HG03280 (cell line): ENCODE measurements at regions not wholly inside any gene's neighbourhood (a gene's known extent, or its start where the extent isn't known, plus 50 kb on each side); places are given as distances from the start of the nearest gene placed in this dataset.

Experiments
- ATAC-seq: cut with Tn5 transposase; IDR thresholded peaks from one replicate; pipeline ENCODE4 v1.9.1; 2021; ENCODE audit warnings: mild to moderate bottlenecking, moderate library complexity; ENCODE audit not compliant: unreplicated experiment

DNA sequence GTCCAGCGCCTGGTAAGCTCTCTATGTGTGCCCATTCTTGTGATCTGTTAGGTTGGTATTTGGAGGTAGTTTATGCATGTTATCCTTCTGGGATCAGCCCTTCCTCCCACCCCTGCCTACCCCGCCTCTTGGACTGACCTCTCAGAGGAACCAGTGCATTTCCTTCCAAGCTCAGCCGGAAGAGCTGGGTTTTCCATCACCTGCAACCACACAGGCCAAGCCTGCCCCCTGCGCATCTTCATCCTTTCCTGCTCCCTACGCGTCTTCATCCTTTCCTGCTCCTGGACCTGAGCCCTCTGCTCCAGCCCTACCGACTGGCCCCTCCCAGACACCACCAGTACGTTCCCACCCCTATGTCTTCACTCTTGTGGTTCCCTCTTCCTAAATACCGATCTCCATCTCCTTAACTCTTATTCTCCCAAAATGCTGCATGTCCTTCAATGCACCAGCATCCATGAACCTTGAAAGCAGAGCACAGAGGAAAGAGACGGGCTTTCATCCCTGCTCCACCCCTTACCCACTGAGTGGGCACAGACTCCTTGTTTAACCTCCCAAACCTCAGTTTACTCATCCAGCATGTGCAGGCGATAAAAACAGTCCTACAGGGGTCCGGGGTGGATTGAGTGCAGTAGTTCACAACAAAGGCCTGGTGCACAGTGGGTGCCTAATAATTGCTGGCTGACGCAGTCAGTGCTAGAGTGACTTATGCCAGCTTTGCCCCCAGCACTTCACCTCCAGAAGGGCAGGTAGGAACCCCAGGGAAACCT lies 526.3 kb downstream of the MATN1 start:
- ATAC-seq = no peak

DNA sequence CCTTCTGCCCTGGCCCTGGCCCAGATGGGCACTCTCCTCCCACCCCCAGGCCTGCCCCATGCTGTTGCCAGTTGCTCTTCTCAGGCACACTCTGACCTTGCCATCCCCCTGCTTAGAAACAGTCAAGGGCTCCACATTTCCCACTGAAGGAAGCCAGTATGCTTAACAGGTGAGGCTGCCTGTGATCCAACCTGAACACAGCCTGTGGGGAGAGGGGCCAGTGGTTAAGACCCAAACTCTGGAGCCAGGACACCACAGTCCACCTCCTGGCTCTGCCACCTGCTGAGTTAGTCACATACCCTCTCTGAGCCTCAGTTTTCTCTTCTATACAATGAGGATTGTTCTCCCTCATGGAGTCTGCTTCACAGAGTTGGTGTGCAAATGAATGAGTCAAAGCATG lies 526.9 kb downstream of the MATN1 start:
- ATAC-seq = no peak

DNA sequence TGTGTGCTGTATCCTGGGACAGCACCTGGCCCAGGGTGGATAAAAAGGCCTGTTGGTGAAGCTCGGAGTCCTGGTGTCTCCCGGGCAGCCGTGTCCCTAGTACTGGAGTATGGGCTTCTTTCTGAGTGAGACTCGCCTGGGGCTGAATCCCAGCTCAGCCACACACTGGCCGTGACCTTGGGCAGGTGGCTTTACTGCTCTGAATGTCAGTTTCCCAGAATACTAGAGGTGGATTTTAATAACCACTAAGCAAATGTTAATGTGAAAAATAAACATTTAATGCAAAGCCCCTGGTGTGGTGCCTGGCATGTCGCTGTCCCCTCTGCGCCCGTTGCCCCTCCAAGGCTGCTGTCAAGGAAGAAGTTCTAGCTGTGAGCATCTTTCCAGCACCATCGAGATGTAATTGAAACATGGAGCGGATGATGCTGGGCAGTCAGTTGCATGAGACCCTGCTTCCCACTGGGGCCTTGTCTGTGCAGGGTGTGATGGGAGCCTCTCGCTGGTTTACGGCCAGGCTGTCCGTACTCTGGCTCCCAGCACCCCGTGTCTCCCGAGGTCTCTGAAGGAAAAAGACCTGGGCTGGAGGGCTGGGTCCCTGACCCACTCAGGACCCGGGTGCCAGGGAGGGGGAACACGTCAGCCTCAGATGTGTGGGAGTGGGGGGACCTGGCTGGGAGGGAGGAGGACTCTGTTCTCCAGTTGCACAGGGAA lies 527.8 kb downstream of the MATN1 start:
- no peak for ATAC-seq

DNA sequence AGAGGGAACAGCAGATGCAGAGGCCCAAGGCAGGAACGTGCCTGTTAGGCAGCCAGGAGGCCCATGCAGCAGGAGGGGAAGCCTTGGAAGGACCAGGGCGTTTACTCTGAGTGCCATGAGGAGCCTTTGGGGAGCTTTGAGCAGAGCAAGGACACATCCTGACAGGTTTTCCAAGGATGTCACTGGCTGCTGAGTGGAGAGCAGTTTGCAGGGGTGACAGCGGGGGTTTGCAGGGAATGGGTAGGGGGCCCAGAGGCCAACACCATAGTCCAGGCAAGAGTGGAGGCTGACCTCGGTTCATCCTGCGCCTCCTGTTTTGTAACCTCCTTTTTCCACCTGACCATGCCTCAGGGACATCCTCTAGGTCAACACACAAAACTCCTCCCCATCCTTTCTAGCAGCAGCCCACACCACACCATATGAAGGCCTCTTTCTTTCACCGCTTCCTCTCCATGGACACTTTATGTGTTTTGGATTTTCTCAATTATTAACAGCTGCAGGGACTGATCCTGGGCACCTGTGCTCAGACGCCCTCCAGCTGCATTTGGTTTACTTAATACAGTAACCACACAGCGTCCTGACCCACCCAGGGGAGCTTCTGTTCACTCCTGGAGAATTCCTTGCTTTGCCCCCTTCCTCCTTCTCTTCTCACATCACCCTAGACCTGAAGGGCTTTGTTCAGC lies 528.5 kb downstream of the MATN1 start:
- no peak for ATAC-seq

DNA sequence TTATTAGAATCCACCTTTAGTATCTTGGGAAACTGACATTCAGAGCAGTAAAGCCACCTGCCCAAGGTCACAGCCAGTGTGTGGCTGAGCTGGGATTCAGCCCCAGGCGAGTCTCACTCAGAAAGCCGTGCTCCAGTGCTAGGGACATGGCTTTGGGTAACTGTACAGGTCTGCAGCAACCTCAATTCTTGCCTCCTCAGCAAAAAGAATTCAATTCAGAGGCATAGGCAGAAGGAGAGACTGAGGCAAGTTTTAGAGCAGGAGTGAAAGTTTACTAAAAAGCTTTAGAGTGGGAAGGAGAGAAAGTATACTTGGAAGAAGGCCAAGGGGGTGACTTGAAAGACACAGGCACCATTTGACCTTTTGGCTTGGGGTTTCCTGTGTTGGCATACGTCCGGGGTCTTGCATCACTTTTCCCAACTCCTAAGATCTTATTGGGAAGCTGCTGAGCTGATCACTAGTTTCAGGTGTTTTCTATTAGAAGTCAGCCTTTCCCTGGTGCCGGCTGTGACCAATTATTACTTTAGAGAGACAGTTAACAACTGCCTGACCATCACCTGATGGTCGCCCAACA lies 529.3 kb downstream of the MATN1 start:
- no peak for ATAC-seq

DNA sequence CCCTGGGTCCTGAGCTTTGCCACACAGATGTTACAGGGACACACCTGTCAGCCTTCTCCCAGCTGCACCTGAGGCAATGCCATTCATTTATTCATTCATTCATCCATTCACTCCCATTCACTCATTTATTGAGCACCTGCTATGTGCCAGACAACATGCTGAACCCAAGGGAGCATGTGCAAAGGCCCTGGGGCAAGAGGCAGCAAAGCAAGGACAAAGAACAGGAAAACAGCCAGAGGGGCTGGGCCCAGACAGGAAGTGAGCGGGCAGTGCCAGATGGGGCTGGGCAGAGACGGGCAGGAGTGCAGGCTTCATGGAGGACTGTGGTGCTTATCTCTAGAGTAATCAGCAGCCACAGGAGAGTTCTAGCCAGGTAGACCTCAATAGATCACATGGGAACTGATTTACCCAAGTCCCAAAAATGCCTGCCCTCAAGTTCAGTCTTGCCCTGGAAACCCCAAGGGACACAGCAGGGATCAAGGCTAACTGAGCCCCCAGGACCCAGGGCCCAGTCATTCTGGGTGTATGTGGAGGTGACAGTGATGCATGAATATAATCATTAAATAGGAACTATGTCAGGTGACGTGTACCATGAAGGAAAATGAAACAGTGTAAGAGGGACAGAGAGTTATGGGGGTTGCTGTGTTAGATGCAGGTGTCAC lies 530.3 kb downstream of the MATN1 start:
- ATAC-seq = no peak

GRCh38 chr1:30191154-30191702 lies 532.2 kb downstream of the MATN1 start:
- ATAC-seq = no peak

GRCh38 chr1:30190511-30191153 lies 532.8 kb downstream of the MATN1 start:
- no peak for ATAC-seq

DNA sequence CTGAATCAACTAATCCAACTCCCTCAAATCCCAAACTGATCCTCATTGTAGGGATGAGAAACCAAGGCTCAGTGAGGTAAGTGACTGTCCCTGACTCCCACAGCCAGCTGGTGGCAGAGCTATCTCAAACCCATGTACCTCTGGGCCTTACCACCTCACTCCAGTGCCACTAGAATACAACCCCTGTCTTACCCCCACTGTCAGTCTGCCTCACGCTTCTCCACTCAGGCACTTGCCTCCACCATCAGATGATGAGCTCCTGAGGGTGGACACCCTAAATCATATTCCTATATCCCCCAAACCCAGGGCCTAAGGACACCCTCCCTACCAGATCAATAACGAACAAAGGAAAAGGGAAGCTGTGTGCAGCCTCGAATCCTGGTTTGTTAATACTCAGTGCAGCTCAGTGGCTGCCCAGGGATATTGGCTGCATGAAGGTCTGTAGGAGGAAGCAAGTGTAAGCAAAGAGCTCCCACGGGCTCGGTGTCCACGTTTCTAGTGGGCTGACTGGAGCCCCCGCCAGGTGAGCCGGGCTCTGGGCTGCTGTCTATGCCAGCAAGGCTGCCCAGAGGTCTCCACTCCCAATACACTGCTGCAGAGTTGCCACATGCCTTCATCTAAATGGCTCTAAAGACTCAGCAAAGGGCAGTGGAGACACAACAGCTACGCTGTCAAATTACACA lies 533.4 kb downstream of the MATN1 start:
- no peak for ATAC-seq

- no peak for ATAC-seq
Measured at GRCh38 chr1:30188999-30189398, 534.4 kb downstream of the MATN1 start.

- no peak for ATAC-seq
Measured at GRCh38 chr1:30188329-30188728, 535.1 kb downstream of the MATN1 start.

GRCh38 chr1:30187413-30188023 lies 535.9 kb downstream of the MATN1 start:
- ATAC-seq = no peak

DNA sequence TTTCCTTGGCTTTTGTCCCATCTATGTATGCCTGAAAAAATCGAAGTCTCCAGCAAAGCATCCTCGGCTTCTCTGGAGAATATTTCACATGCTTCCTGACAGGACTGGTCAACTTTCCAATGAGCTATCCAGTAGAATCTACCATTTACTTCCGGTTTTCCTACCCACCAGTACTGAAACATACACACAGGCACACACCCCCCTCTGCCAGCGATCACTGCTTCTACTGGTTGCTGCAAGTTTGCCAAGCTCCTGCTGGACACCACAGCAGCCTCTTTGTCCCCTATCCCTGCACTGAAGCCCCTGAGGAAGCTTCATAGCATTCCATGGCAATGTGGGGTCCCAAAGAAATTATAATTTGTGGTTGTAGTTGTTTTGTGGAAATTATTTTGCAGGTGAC lies 536.8 kb downstream of the MATN1 start:
- no peak for ATAC-seq

GRCh38 chr1:30185809-30186208 lies 537.6 kb downstream of the MATN1 start:
- no peak for ATAC-seq

DNA sequence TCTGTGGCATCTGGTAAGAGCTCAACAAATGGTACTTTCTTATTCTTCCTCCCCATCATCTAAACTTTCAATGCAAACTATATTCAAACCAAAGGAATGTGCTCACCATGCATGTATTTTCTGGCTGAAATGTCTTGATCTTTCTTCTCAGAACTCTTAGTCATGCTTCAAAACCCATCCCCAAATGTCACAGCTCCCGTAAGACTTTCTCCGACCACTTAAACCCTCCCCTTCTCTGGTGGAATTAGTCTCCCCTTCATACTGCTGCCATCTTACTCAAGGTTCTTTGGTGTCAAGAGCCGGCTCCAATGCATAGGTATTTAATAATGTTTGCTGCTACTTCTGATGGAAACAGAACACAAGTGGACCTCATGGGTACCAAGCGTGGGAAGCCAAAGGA lies 538.1 kb downstream of the MATN1 start:
- ATAC-seq = no peak

- ATAC-seq = no peak
Measured at GRCh38 chr1:30184393-30185141, 538.8 kb downstream of the MATN1 start.

DNA sequence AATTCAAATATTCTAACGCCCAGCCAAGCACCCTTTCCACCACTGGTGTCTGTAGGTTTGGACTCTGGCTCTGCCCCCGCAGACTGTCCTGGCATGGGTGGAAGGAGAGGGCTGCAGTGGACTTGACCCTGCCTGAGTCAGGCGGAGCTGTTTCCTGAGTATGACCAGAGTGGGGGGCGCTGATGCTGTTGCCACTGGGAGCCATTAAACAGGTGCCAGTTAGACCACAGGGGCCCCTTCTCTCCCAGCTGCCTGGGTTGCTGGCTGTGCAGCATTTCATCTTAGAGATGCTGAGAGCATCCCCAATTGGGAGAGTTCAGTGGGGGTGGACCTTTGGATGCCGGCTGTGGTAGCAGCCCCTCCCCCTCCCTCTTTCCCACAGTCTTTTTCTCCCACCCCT lies 539.5 kb downstream of the MATN1 start:
- ATAC-seq = no peak

GRCh38 chr1:30183006-30183405 lies 540.4 kb downstream of the MATN1 start:
- ATAC-seq = no peak
